Pancreas (tissue), 10 donors: ENCODE measurements at regions not wholly inside any gene's neighbourhood (a gene's known extent, or its start where the extent isn't known, plus 50 kb on each side); places are given as distances from the start of the nearest gene placed in this dataset.
"Not testable (repeated sequence)": the region's sequence is repeated elsewhere in the genome, so short reads cannot be mapped to it uniquely, and the experiment has no call there.

Experiments
- ATAC-seq, 4 donors: fragments of 200-7000 bp; cut with Tn5 transposase; one replicate each; pipeline versions ENCODE4 v1.8.0 to v1.9.1; 2020; ENCODE audit warnings: mild to moderate bottlenecking in 4 of 4, moderate library complexity in 4 of 4
- DNase-seq, 6 donors: peaks; one replicate each; pipeline ENCODE4 v3.0.0-alpha.2; 2020
- FAIRE-seq: peaks from 2 replicates; lab custom pipeline; 2012; peaks lifted over from hg19 to GRCh38; lab: Jason Lieb, UNC
- H3K27ac ChIP-seq, 4 donors: fragments of 200-600 bp; sonication (generic); 1 replicate in 3 of 4; 2 replicates in 1 of 4; pipeline versions ENCODE4 v1.5.0 to v1.8.0; 2020
- H3K27me3 ChIP-seq, 4 donors: fragments of 200-600 bp; one replicate each; pipeline ENCODE4 v1.8.0; 2021
- H3K36me3 ChIP-seq, 3 donors: fragments of 200-600 bp; sonication (generic) in 1 of 3; one replicate each; pipeline versions ENCODE4 v1.5.0 to v1.8.0; 2020 to 2021
- H3K4me1 ChIP-seq, 3 donors: fragments of 200-600 bp; one replicate each; pipeline ENCODE4 v1.8.0; 2021
- H3K4me3 ChIP-seq, 4 donors: fragments of 200-600 bp; sonication (generic) in 2 of 4; one replicate each; pipeline versions ENCODE4 v1.5.0 to v1.8.0; 2020 to 2021
- H3K9me3 ChIP-seq, 4 donors: fragments of 200-600 bp; one replicate each; pipeline ENCODE4 v1.8.0; 2021
- CTCF ChIP-seq, 4 donors: fragments of 200-600 bp; sonication (generic) in 3 of 4; IDR thresholded peaks; one replicate each; pipeline versions ENCODE4 v1.5.0 to v1.8.0; 2021; ENCODE audit warnings: antibody characterized with exemption in 4 of 4
- WGBS, 2 donors: extraction: QIAGEN DNeasy Blood & Tissue Kit; methylation state at CpG; one replicate each; pipeline ENCODE4 v1.1.7; 2013; 5-methylcytosine and 5-hydroxymethylcytosine counted together
- intact Hi-C, 3 donors: fragments of 100-400 bp; cut with DNase I; formaldehyde crosslinking; loops; one replicate each; pipeline versions ENCODE4 v1.11.1 to v1.14.2; 2022
- donor health status: healthy with polysubstance abuse.
- donor health status: DM: no; HTN: no; CAD: no; lungs with moderate emphysema.
- donor health status: DM: no; HTN: no; CAD: no.
- donor health status: control.
- donor health status: control.
- donor health status: Bipolar disorder and iron deficiency.
- donor health status: DM: yes; HTN: yes; CAD: no.
- donor health status: DM: no; HTN: no; CAD: no.
- donor health status: DM: no; HTN: no; CAD: no.
- donor health status: DM: yes; HTN: yes; CAD: no.

GRCh38 chr10:128577958-128578750, 451.9 kb upstream of the MKI67 start:
- intact Hi-C loops: no loop called here
- ATAC-seq: no peak
- Histone ChIP-seq H3K9me3 (no peaks in the 10 kb centered on the region), H3K4me3 (no peak overlapping the region), H3K36me3 (no peaks in the 10 kb centered on the region), H3K27me3 (peaks cover 0 to 3% (median 0%) of the 10 kb centered on the region in 4 donors), H3K4me1 (no peaks in the 10 kb centered on the region), H3K27ac (no peak overlapping the region)
- TF ChIP-seq CTCF (IDR thresholded peaks at IDR 0.05): no peak
- no peak for FAIRE-seq
- 79 to 87% methylated on average over 13 of the region's 13 CpGs for WGBS, 2 donors
- DNase-seq: no peak

GRCh38 chr10:128578766-128579165, 452.5 kb upstream of the MKI67 start:
- 84 to 96% methylated on average over 5 of the region's 5 CpGs for WGBS, 2 donors
- Histone ChIP-seq H3K4me3 (no peak overlapping the region), H3K9me3 (no peaks in the 10 kb centered on the region), H3K27ac (no peak overlapping the region), H3K27me3 (peaks cover 0 to 3% (median 0%) of the 10 kb centered on the region in 4 donors), H3K4me1 (no peaks in the 10 kb centered on the region), H3K36me3 (no peaks in the 10 kb centered on the region)
- intact Hi-C loops: no loop called here
- no peak for FAIRE-seq
- no peak for DNase-seq
- ATAC-seq: no peak
- no peak for TF ChIP-seq CTCF (IDR thresholded peaks at IDR 0.05)

- no peaks in the 10 kb centered on the region for H3K36me3 ChIP-seq
- WGBS, 2 donors: 41 to 60% methylated on average over 8 of the region's 8 CpGs
- H3K4me1 ChIP-seq: no peaks in the 10 kb centered on the region
- H3K9me3 ChIP-seq: no peaks in the 10 kb centered on the region
- H3K4me3 ChIP-seq: no peak overlapping the region
- no peak for TF ChIP-seq CTCF (IDR thresholded peaks at IDR 0.05)
- DNase-seq: no peak
- H3K27ac ChIP-seq: no peak overlapping the region
- intact Hi-C loops: no loop called here
- ATAC-seq: no peak
- no peak for FAIRE-seq
- peaks cover 0 to 3% (median 0%) of the 10 kb centered on the region in 4 donors for H3K27me3 ChIP-seq
These were observed 453.1 kb upstream of the MKI67 start for GRCh38 chr10:128579280-128579865.

GRCh38 chr10:128579901-128580300, 453.7 kb upstream of the MKI67 start:
- Histone ChIP-seq H3K36me3 (no peaks in the 10 kb centered on the region), H3K27me3 (peaks cover 0 to 3% (median 0%) of the 10 kb centered on the region in 4 donors), H3K4me3 (no peak overlapping the region), H3K4me1 (no peaks in the 10 kb centered on the region), H3K27ac (no peak overlapping the region), H3K9me3 (no peaks in the 10 kb centered on the region)
- intact Hi-C loops: no loop called here
- FAIRE-seq (no peak), DNase-seq (no peak), ATAC-seq (no peak)
- TF ChIP-seq CTCF (IDR thresholded peaks at IDR 0.05): no peak
- 71 to 82% methylated on average over 3 of the region's 3 CpGs for WGBS, 2 donors

- H3K27me3 ChIP-seq, H3K4me3 ChIP-seq, H3K36me3 ChIP-seq, H3K27ac ChIP-seq, DNase-seq, H3K9me3 ChIP-seq, ATAC-seq, FAIRE-seq, H3K4me1 ChIP-seq, intact Hi-C loops: not testable (repeated sequence)
- WGBS, 2 donors: 69% methylated on average over 2 of the region's 2 CpGs
These were observed 456.9 kb upstream of the MKI67 start for GRCh38 chr10:128583125-128583524.

- H3K27ac ChIP-seq, DNase-seq, H3K4me3 ChIP-seq: not testable (repeated sequence)
These were observed 460.4 kb upstream of the MKI67 start for GRCh38 chr10:128586599-128586998.

More at GRCh38 chr10:128586599-128586998, 460.4 kb upstream of the MKI67 start:
- H3K36me3 ChIP-seq, H3K4me1 ChIP-seq, ATAC-seq, intact Hi-C loops, FAIRE-seq, H3K9me3 ChIP-seq, H3K27me3 ChIP-seq: not testable (repeated sequence)
- 67 to 87% methylated on average over 2 of the region's 3 CpGs for WGBS, 2 donors
